Activated CD4-positive, alpha-beta T cell treated with anti-CD3 and anti-CD28 coated beads, Interleukin-2, amount 10 ng/mL, durations not matched to agents 7 days and 5 days (primary cell): ENCODE measurements at regions not wholly inside any gene's neighbourhood (a gene's known extent, or its start where the extent isn't known, plus 50 kb on each side); places are given as distances from the start of the nearest gene placed in this dataset.

Experiments used
- CTCF ChIA-PET: fragments of 350-600 bp; sonication (Branson Sonifier 250); formaldehyde crosslinking; loops from one replicate; lab custom pipeline; 2021; ENCODE audit warnings: antibody characterized with exemption; lab: Charles Lee
- POLR2A ChIA-PET: fragments of 350-600 bp; sonication (Branson Sonifier 250); formaldehyde crosslinking; loops from one replicate; lab custom pipeline; 2021; ENCODE audit warnings: antibody characterized with exemption; lab: Charles Lee
- DNase-seq: peaks from one replicate; pipeline ENCODE4 v3.0.0-alpha.2; 2020
- H3K27ac Mint-ChIP-seq: one replicate; pipeline ENCODE4 v1.8.0; 2021; ENCODE audit warnings: mild to moderate bottlenecking, moderate library complexity, mixed read lengths
- H3K27me3 Mint-ChIP-seq: one replicate; pipeline ENCODE4 v1.8.0; 2021; ENCODE audit warnings: mixed read lengths
- H3K36me3 Mint-ChIP-seq: one replicate; pipeline ENCODE4 v1.8.0; 2021; ENCODE audit warnings: low read depth, mixed read lengths
- H3K4me1 Mint-ChIP-seq: one replicate; pipeline ENCODE4 v1.8.0; 2021; ENCODE audit warnings: mixed read lengths
- H3K4me3 Mint-ChIP-seq: one replicate; pipeline ENCODE4 v1.8.0; 2021; ENCODE audit warnings: mild to moderate bottlenecking, moderate library complexity, mixed read lengths
- H3K9me3 Mint-ChIP-seq: one replicate; pipeline ENCODE4 v1.8.0; 2021; ENCODE audit warnings: mixed read lengths

- no peak for DNase-seq
- POLR2A ChIA-PET: no interaction called here
- CTCF ChIA-PET: interaction anchor here (0.6 kb wide), 2 partner anchors 184 to 221 kb away, joined by 3 read pairs; no protein-coding TSS in a partner anchor
- Mint-ChIP-seq H3K4me3 (no peak overlapping the region), H3K4me1 (no peaks in the 10 kb centered on the region), H3K27me3 (peaks cover 26% of the 10 kb centered on the region), H3K9me3 (peaks cover 4% of the 10 kb centered on the region), H3K27ac (no peak overlapping the region), H3K36me3 (no peaks in the 10 kb centered on the region)
Measured at GRCh38 chr5:73328640-73329039, 119.9 kb downstream of the FOXD1 start.

DNA sequence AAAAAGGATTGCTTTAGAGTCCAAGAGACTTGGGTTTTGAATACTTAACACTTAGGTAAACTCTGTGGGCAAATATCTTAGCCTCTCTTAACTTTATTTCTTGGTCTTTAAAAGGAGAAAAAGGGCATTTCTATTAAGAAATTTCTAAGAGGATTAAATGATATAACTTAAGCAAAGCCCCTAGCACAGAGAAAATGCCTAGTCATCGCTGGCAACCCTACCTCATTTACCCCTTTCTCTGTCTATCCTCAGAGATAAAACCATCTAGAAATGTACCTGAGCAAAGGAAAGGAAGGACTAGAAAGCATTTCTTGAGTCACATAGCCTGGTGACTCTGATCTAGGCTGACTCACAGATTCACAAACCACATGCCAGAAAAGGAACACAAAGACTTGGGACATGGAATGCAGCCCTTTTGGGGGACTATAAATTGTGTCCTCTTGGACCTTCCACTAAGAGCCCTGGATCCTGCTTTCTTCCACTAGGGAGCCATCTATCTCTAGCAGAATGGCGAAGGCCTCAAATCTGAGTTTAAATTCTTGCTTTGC, 120.6 kb downstream of the FOXD1 start:
- ChIA-PET CTCF (no interaction called here), POLR2A (no interaction called here)
- Mint-ChIP-seq H3K9me3 (peaks cover 4% of the 10 kb centered on the region), H3K36me3 (no peaks in the 10 kb centered on the region), H3K4me1 (no peaks in the 10 kb centered on the region), H3K4me3 (no peak overlapping the region), H3K27me3 (peaks cover 30% of the 10 kb centered on the region), H3K27ac (no peak overlapping the region)
- no peak for DNase-seq

DNA sequence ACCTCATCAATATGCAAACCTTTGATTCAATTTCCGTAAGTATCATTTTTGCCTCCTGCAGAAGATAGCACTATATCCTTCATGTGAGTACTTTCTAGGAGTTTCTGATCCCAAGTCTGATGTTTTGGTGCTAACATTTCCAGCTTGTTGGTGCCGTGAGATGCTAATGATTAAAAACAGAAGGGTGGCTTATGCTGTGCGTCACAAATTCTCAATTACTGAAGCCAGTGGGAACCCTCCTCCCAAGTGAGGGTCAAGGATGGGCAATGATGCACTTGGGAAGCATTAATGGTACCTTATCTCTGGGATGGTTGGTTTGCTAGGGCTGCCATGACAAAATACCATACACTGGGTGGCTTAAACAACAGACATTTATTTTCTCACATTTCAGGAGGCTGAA, 123.0 kb downstream of the FOXD1 start:
- H3K4me3 Mint-ChIP-seq: no peak overlapping the region
- ChIA-PET POLR2A (no interaction called here), CTCF (no interaction called here)
- no peak overlapping the region for H3K27ac Mint-ChIP-seq
- no peaks in the 10 kb centered on the region for H3K36me3 Mint-ChIP-seq
- no peaks in the 10 kb centered on the region for H3K4me1 Mint-ChIP-seq
- H3K27me3 Mint-ChIP-seq: peaks cover 25% of the 10 kb centered on the region
- no peak for DNase-seq
- no peaks in the 10 kb centered on the region for H3K9me3 Mint-ChIP-seq

DNA sequence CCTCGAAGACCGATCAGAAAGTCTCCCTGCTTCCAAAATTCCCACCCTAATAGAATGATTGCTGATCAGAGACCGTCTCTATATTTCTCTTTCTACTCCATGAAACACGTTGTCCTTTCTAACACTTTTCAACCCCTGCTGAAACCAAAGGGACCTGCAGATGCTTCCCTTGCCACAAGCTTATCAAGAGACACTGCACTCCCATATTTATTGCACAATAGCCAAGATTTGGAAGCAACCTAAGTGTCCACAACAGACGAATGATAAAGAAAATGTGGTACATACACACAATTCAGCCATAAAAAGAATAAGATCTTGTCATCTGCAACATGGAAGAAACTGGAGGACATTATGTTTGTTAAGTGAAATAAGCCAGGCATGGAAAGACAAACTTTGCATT, 125.1 kb downstream of the FOXD1 start:
- ChIA-PET CTCF (no interaction called here), POLR2A (interaction anchor here (0.6 kb wide), 1 partner anchor 22 kb away, joined by 3 read pairs; no protein-coding TSS in a partner anchor)
- Mint-ChIP-seq H3K4me3 (no peak overlapping the region), H3K4me1 (no peaks in the 10 kb centered on the region), H3K27me3 (peaks cover 27% of the 10 kb centered on the region), H3K9me3 (no peaks in the 10 kb centered on the region), H3K36me3 (no peaks in the 10 kb centered on the region), H3K27ac (no peak overlapping the region)
- DNase-seq: no peak

GRCh38 chr5:73322437-73323076, 126.0 kb downstream of the FOXD1 start:
- ChIA-PET CTCF (no interaction called here), POLR2A (no interaction called here)
- H3K27ac Mint-ChIP-seq: no peak overlapping the region
- peaks cover 33% of the 10 kb centered on the region for H3K27me3 Mint-ChIP-seq
- no peaks in the 10 kb centered on the region for H3K9me3 Mint-ChIP-seq
- H3K4me3 Mint-ChIP-seq: no peak overlapping the region
- DNase-seq: no peak
- no peaks in the 10 kb centered on the region for H3K36me3 Mint-ChIP-seq
- H3K4me1 Mint-ChIP-seq: no peaks in the 10 kb centered on the region

DNA sequence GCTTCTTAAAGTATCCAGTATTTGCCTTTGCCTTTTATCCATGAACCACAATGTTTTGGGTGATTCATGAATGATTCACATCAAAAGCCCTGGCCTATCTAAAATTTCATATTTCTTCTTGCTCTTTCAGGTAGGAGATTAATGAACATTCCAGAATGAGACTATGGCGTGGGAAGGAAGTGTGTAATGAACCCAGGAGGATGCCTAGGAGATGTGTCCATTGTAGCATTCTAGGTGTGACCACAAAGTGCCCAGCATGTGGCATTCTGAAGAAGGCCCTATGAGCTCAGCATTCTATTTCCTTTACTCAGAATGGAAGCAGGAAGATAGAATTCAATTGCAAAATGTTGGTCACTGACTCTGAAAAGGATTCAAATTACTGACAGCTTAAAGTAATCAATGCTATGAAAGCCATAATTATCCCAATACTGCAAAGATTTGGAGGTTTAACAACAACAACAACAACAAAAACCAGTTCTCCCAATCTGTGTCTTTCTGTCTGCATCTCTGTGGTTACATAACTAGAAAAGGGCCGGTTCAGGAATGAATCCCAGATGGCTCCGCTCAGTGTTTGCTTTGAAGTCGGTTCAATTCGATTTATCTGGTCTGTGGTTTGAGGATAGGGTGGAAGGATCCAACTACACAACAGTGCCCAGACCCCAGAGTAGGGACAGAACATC, 126.7 kb downstream of the FOXD1 start:
- no peaks in the 10 kb centered on the region for H3K4me1 Mint-ChIP-seq
- H3K27me3 Mint-ChIP-seq: peaks cover 33% of the 10 kb centered on the region
- H3K27ac Mint-ChIP-seq: no peak overlapping the region
- H3K36me3 Mint-ChIP-seq: no peaks in the 10 kb centered on the region
- no peaks in the 10 kb centered on the region for H3K9me3 Mint-ChIP-seq
- no peak overlapping the region for H3K4me3 Mint-ChIP-seq
- DNase-seq: no peak
- ChIA-PET POLR2A (no interaction called here), CTCF (interaction anchor here (0.6 kb wide), 1 partner anchor 325 kb away, joined by 3 read pairs; no protein-coding TSS in a partner anchor)

- no peak overlapping the region for H3K4me3 Mint-ChIP-seq
- POLR2A ChIA-PET: no interaction called here
- no peak overlapping the region for H3K27ac Mint-ChIP-seq
- CTCF ChIA-PET: interaction anchor here (0.6 kb wide), 1 partner anchor 1275 kb away, joined by 5 read pairs; no protein-coding TSS in a partner anchor
- no peaks in the 10 kb centered on the region for H3K4me1 Mint-ChIP-seq
- no peaks in the 10 kb centered on the region for H3K36me3 Mint-ChIP-seq
- H3K9me3 Mint-ChIP-seq: no peaks in the 10 kb centered on the region
- H3K27me3 Mint-ChIP-seq: peaks cover 38% of the 10 kb centered on the region
- DNase-seq: no peak
Measured at GRCh38 chr5:73319036-73319435, 129.5 kb downstream of the FOXD1 start.

- H3K4me3 Mint-ChIP-seq: no peak overlapping the region
- DNase-seq: no peak
- peaks cover 43% of the 10 kb centered on the region for H3K27me3 Mint-ChIP-seq
- no peaks in the 10 kb centered on the region for H3K36me3 Mint-ChIP-seq
- no peaks in the 10 kb centered on the region for H3K4me1 Mint-ChIP-seq
- no peaks in the 10 kb centered on the region for H3K9me3 Mint-ChIP-seq
- POLR2A ChIA-PET: no interaction called here
- no peak overlapping the region for H3K27ac Mint-ChIP-seq
- CTCF ChIA-PET: interaction anchor here (0.6 kb wide), 1 partner anchor 1275 kb away, joined by 5 read pairs; no protein-coding TSS in a partner anchor
Measured at GRCh38 chr5:73318308-73318719, 130.3 kb downstream of the FOXD1 start.

- POLR2A ChIA-PET: no interaction called here
Measured at GRCh38 chr5:73317523-73317922, 131.1 kb downstream of the FOXD1 start.

DNA sequence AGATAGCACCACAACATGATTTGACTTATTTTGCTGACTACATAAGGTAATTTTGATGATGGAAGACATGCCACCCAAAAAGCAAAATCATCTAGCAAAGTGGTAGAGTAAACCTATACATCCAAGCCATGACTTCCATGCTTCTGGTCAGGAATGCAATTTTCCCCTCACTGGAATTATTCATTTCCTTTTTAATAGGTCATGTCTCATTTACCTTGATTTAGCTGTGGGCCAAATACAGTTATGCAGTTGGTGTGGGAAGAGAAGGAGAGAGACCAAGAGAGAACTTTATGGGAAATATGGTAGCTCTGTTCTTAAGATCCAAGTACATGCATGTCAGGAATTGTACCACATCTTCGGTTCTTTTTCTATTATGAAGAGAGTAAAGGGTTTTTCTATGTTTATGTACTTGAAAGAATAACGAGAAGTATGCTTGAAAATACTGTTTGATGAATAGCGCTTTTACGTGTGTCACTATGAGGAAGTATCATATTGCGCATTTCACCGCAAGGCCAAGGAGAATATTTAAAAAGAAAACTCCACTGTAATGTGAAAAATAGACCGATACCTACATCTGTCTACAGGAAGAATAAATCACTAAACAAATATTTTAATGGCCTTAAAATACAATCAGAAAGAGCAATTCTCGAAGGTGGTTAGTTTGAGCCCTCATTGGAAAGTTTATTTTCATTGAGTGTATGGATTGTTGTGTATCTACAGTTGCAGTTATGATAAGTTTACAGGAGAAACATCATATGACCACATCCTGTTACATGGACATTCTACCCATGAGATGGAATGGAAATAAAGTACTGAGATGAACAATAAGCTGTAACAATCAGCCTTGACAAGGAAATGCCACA, 134.0 kb downstream of the FOXD1 start:
- POLR2A ChIA-PET: no interaction called here
- CTCF ChIA-PET: no interaction called here
- no peak for DNase-seq
- Mint-ChIP-seq H3K27ac (no peak overlapping the region), H3K36me3 (no peaks in the 10 kb centered on the region), H3K9me3 (no peaks in the 10 kb centered on the region), H3K4me3 (no peak overlapping the region), H3K4me1 (peaks cover 3% of the 10 kb centered on the region), H3K27me3 (peaks cover 68% of the 10 kb centered on the region)

More at GRCh38 chr5:73317523-73317922, 131.1 kb downstream of the FOXD1 start:
- no peak overlapping the region for H3K27ac Mint-ChIP-seq
- H3K4me3 Mint-ChIP-seq: no peak overlapping the region
- no peaks in the 10 kb centered on the region for H3K36me3 Mint-ChIP-seq
- DNase-seq: no peak
- H3K27me3 Mint-ChIP-seq: peaks cover 49% of the 10 kb centered on the region
- H3K4me1 Mint-ChIP-seq: peaks cover 3% of the 10 kb centered on the region
- no peaks in the 10 kb centered on the region for H3K9me3 Mint-ChIP-seq
- CTCF ChIA-PET: interaction anchor here (1.1 kb wide), 1 partner anchor 9 kb away, joined by 3 read pairs; no protein-coding TSS in a partner anchor

DNA sequence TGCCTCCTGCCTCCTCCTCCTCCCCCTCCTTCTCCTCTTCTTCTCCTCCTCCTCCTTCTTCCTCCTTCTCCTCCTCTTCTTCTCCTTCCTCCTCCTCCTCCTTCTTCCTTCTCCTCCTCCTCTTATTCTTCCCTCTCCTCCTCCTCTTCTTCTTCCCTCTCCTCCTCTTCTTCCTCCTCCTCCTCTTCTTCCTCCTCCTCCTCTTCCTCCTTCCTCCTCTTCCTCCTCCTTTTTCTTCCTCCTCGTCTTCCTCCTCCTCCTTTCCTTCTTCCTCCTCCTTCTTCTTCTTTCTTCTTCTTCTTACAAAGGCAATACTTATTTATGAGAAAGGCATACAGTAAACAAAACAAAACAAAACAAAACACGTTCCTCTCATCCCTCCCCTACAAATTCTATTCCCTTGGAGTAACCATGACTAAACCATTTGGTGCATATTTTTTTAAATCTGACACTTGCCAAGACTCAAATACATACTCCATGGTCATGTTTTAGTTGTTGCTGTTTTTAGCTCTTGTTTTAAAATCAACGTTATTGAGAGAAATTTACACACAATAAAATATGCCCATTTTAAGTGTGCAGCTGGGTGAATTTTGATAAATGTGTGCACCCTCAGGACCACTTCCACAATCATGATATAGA, 135.6 kb downstream of the FOXD1 start:
- H3K27me3 Mint-ChIP-seq: peaks cover 70% of the 10 kb centered on the region
- H3K4me1 Mint-ChIP-seq: peaks cover 3% of the 10 kb centered on the region
- H3K9me3 Mint-ChIP-seq: no peaks in the 10 kb centered on the region
- ChIA-PET CTCF (interaction anchor here (0.7 kb wide), 1 partner anchor 10 kb away, joined by 3 read pairs; no protein-coding TSS in a partner anchor), POLR2A (no interaction called here)
- H3K36me3 Mint-ChIP-seq: no peaks in the 10 kb centered on the region
- DNase-seq: no peak
- no peak overlapping the region for H3K27ac Mint-ChIP-seq
- H3K4me3 Mint-ChIP-seq: no peak overlapping the region

GRCh38 chr5:73312146-73312871, 136.3 kb downstream of the FOXD1 start:
- ChIA-PET POLR2A (no interaction called here), CTCF (no interaction called here)
- no peak overlapping the region for H3K4me3 Mint-ChIP-seq
- no peaks in the 10 kb centered on the region for H3K9me3 Mint-ChIP-seq
- peaks cover 73% of the 10 kb centered on the region for H3K27me3 Mint-ChIP-seq
- no peaks in the 10 kb centered on the region for H3K36me3 Mint-ChIP-seq
- DNase-seq: peak; percentile 24
- no peak overlapping the region for H3K27ac Mint-ChIP-seq
- H3K4me1 Mint-ChIP-seq: peaks cover 3% of the 10 kb centered on the region
